ENCODE measurements at regions not wholly inside any gene's neighbourhood (a gene's known extent, or its start where the extent isn't known, plus 50 kb on each side); places are given as distances from the start of the nearest gene placed in this dataset.

- H3K4me3 ChIP-seq = no peak overlapping the region
- H3K27ac ChIP-seq = no peak overlapping the region
- no peaks in the 10 kb centered on the region for H3K9me3 ChIP-seq
- no peaks in the 10 kb centered on the region for H3K36me3 ChIP-seq
- intact Hi-C loops (cut with DNase I; ENCODE audit: low total_unique reads) = no loop called here
- H3K27me3 ChIP-seq = no peaks in the 10 kb centered on the region
- H3K4me1 ChIP-seq = no peaks in the 10 kb centered on the region
- no peak for DNase-seq (ENCODE audit: low spot score in 2 of 2)
- TF ChIP-seq POLR2A (IDR thresholded peaks at IDR 0.05) (no peak), POLR2AphosphoS5 (IDR thresholded peaks at IDR 0.05) (no peak), CTCF (IDR thresholded peaks at IDR 0.05) (no peak)
Observed at GRCh38 chr4:129515356-129515755, 419.4 kb downstream of the C4orf33 start.

GRCh38 chr4:129526812-129527211, 430.9 kb downstream of the C4orf33 start:
- Histone ChIP-seq H3K27ac (no peak overlapping the region), H3K27me3 (no peaks in the 10 kb centered on the region), H3K9me3 (no peaks in the 10 kb centered on the region), H3K4me1 (no peaks in the 10 kb centered on the region), H3K4me3 (no peak overlapping the region), H3K36me3 (no peaks in the 10 kb centered on the region)
- no peak for TF ChIP-seq POLR2AphosphoS5 (IDR thresholded peaks at IDR 0.05)
- no peak for TF ChIP-seq POLR2A (IDR thresholded peaks at IDR 0.05)
- TF ChIP-seq CTCF (IDR thresholded peaks at IDR 0.05) = no peak
- no peak for DNase-seq (ENCODE audit: low spot score in 2 of 2)
- intact Hi-C loops (cut with DNase I; ENCODE audit: low total_unique reads) = no loop called here

- TF ChIP-seq POLR2AphosphoS5 (IDR thresholded peaks at IDR 0.05) = no peak
- TF ChIP-seq CTCF (IDR thresholded peaks at IDR 0.05) = no peak
- no peak for TF ChIP-seq POLR2A (IDR thresholded peaks at IDR 0.05)
- Histone ChIP-seq H3K27ac (no peak overlapping the region), H3K4me3 (no peak overlapping the region), H3K9me3 (no peaks in the 10 kb centered on the region), H3K36me3 (no peaks in the 10 kb centered on the region), H3K4me1 (no peaks in the 10 kb centered on the region), H3K27me3 (no peaks in the 10 kb centered on the region)
- no peak for DNase-seq (ENCODE audit: low spot score in 2 of 2)
- intact Hi-C loops (cut with DNase I; ENCODE audit: low total_unique reads) = no loop called here
Observed at GRCh38 chr4:129531253-129531652, 435.3 kb downstream of the C4orf33 start.

- Histone ChIP-seq H3K9me3 (no peaks in the 10 kb centered on the region), H3K4me3 (no peak overlapping the region), H3K4me1 (no peaks in the 10 kb centered on the region), H3K27me3 (no peaks in the 10 kb centered on the region), H3K27ac (no peak overlapping the region), H3K36me3 (no peaks in the 10 kb centered on the region)
- intact Hi-C loops (cut with DNase I; ENCODE audit: low total_unique reads) = no loop called here
- TF ChIP-seq CTCF (IDR thresholded peaks at IDR 0.05) (no peak), POLR2A (IDR thresholded peaks at IDR 0.05) (no peak), POLR2AphosphoS5 (IDR thresholded peaks at IDR 0.05) (no peak)
- no peak for DNase-seq (ENCODE audit: low spot score in 2 of 2)
Observed at GRCh38 chr4:129532573-129532972, 436.6 kb downstream of the C4orf33 start.

- Histone ChIP-seq H3K4me3 (no peak overlapping the region), H3K4me1 (no peaks in the 10 kb centered on the region), H3K36me3 (no peaks in the 10 kb centered on the region), H3K27ac (no peak overlapping the region), H3K27me3 (no peaks in the 10 kb centered on the region), H3K9me3 (no peaks in the 10 kb centered on the region)
- DNase-seq (ENCODE audit: low spot score in 2 of 2) = no peak
- no peak for TF ChIP-seq POLR2AphosphoS5 (IDR thresholded peaks at IDR 0.05)
- no peak for TF ChIP-seq POLR2A (IDR thresholded peaks at IDR 0.05)
- no peak for TF ChIP-seq CTCF (IDR thresholded peaks at IDR 0.05)
- intact Hi-C loops (cut with DNase I; ENCODE audit: low total_unique reads) = no loop called here
Observed at GRCh38 chr4:129543299-129543698, 447.3 kb downstream of the C4orf33 start.
